Prostate gland (tissue), 2 donors: ENCODE measurements at regions not wholly inside any gene's neighbourhood (a gene's known extent, or its start where the extent isn't known, plus 50 kb on each side); places are given as distances from the start of the nearest gene placed in this dataset.
"Not testable (repeated sequence)": the region's sequence is repeated elsewhere in the genome, so short reads cannot be mapped to it uniquely, and the experiment has no call there.

Experiments
- DNase-seq: peaks from one replicate; pipeline ENCODE4 v3.0.0-alpha.2; 2019; ENCODE audit warnings: low spot score
- H3K27ac ChIP-seq, 2 donors: fragments of 200-600 bp; sonication (generic); 2 replicates each; pipeline ENCODE4 v1.5.1; 2017 to 2019
- H3K27me3 ChIP-seq: fragments of 200-600 bp; sonication (generic); replicated peaks from 2 replicates; pipeline ENCODE4 v1.5.1; 2019; ENCODE audit not compliant: insufficient read depth
- H3K36me3 ChIP-seq, 2 donors: fragments of 200-600 bp; sonication (generic); 1 replicate in 1 of 2; 2 replicates in 1 of 2; pipeline versions ENCODE4 v1.5.1 to v1.8.1; 2017 to 2019
- H3K4me1 ChIP-seq: fragments of 200-600 bp; sonication (generic); replicated peaks from 2 replicates; pipeline ENCODE4 v1.5.1; 2019
- H3K4me3 ChIP-seq, 2 donors: fragments of 200-600 bp; sonication (generic); 2 replicates each; pipeline ENCODE4 v1.5.1; 2017 to 2019
- H3K9me3 ChIP-seq: fragments of 200-600 bp; sonication (generic); 2 replicates; pipeline ENCODE4 v1.5.1; 2017
- POLR2A ChIP-seq: fragments of 450-650 bp; IDR thresholded peaks from one replicate; pipeline ENCODE4 v1.6.1; 2016; ENCODE audit warnings: antibody characterized with exemption, mild to moderate bottlenecking
- POLR2AphosphoS5 ChIP-seq: sonication (generic); formaldehyde crosslinking; IDR thresholded peaks from one replicate; pipeline ENCODE4 v1.6.1; 2017; ENCODE audit warnings: antibody characterized with exemption
- WGBS: methylation state at CpG from one replicate; pipeline ENCODE4 v1.1.5; 2018; 5-methylcytosine and 5-hydroxymethylcytosine counted together
- intact Hi-C: fragments of 100-400 bp; cut with DNase I; formaldehyde crosslinking; loops from one replicate; pipeline ENCODE4 v1.14.2; 2022
- TF ChIP-seq, protein P1 (sequence below), 4 experiments: fragments of 200-600 bp in 2 of 4; fragments of 450-650 bp in 2 of 4; sonication (generic) in 2 of 4; IDR thresholded peaks; 1 replicate in 3 of 4; 2 replicates in 1 of 4; pipeline ENCODE4 v1.5.1; 2016 to 2019; ENCODE audit warnings: antibody characterized with exemption in 4 of 4, mild to moderate bottlenecking in 2 of 4, moderate library complexity in 2 of 4

DNA sequence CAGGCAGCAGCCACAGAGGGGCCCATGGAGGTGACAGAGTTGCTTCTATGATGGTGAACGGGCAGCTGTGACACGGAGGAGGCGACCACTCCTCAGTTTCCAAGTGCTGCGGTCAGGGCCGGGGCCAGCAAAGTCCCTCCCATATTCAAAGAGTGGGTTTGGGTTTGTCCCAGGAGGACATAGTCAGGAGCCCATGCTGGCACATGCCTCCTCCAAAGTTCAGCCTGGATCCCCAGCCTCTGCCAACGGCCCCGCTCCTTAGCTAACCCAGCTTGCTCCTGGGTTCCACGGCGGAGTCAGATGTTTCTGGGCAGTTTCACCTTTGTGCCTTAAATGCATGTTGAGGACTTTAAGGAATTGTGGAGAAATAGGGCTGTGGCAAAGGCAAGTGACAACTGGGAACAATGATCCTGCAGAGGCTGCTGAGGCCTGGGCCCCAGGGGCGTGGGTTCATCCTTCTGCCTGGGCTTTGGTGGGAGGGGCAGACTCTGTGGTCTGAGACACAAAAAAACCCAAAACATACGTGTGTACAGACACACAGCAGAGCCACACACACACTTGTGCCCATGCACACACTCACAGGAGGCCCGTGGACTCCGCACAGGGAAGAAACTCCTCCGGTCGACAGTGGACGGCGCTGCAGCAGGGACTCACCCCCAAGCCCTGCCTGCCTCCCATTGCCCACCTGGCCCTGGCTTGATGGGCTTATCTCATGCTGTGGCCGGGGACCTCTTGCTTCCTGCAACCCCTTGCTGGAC lies 399.4 kb downstream of the TMEM121 start:
- WGBS, result 90% methylated on average over 18 of the region's 18 CpGs
- intact Hi-C loops, result no loop called here
- no peak overlapping the region for H3K4me3 ChIP-seq
- no peak for DNase-seq
- H3K27ac ChIP-seq, result no peak overlapping the region
- H3K4me1 ChIP-seq, result no peaks in the 10 kb centered on the region
- no peak for TF ChIP-seq POLR2AphosphoS5
- TF ChIP-seq, protein P1, sequence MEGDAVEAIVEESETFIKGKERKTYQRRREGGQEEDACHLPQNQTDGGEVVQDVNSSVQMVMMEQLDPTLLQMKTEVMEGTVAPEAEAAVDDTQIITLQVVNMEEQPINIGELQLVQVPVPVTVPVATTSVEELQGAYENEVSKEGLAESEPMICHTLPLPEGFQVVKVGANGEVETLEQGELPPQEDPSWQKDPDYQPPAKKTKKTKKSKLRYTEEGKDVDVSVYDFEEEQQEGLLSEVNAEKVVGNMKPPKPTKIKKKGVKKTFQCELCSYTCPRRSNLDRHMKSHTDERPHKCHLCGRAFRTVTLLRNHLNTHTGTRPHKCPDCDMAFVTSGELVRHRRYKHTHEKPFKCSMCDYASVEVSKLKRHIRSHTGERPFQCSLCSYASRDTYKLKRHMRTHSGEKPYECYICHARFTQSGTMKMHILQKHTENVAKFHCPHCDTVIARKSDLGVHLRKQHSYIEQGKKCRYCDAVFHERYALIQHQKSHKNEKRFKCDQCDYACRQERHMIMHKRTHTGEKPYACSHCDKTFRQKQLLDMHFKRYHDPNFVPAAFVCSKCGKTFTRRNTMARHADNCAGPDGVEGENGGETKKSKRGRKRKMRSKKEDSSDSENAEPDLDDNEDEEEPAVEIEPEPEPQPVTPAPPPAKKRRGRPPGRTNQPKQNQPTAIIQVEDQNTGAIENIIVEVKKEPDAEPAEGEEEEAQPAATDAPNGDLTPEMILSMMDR (IDR thresholded peaks at IDR 0.05), result no peak
- no peak for TF ChIP-seq POLR2A
- H3K9me3 ChIP-seq, result no peaks in the 10 kb centered on the region
- H3K36me3 ChIP-seq, result no peaks in the 10 kb centered on the region
- H3K27me3 ChIP-seq, result no peaks in the 10 kb centered on the region

DNA sequence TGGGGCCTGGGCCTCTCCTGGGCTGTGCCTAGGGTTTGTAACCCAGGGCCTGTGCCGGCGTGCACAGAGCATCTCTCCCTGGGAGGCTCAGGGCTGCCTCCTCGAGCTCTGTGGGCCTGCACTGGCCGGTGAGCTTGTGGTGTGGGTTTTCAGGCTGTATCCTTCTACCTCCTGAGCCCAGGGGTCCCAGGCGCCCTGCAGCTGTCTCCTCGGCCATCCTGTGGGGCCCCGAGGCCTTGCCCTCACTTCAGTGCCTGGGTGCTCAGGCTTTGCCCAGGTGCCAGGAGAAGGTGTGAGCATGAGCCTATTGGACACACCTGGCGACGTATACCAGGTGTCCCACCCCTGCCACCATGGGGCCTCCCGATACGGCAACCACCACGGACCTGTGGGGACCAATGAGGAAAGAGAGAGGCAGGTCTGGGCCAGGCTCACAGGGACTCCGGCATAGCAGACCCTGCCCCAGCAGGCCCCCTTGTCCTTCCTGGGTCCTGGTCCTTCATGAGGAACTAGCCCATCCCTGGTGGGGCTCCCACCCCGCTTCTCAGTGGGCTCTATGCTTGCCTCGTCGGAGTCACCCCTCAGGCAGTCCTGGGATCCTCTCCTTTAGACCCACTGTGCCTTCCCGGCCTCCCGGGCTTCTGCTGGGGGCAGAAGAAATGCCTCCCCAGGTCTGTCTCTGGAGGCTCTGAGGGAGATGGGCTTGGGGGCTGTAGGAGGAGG lies 400.2 kb downstream of the TMEM121 start:
- no peaks in the 10 kb centered on the region for H3K9me3 ChIP-seq
- H3K4me3 ChIP-seq, result no peak overlapping the region
- H3K27me3 ChIP-seq, result no peaks in the 10 kb centered on the region
- no peak for DNase-seq
- TF ChIP-seq POLR2A, result no peak
- no peak for TF ChIP-seq POLR2AphosphoS5
- TF ChIP-seq, protein P1 (IDR thresholded peaks at IDR 0.05), result no peak
- intact Hi-C loops, result no loop called here
- no peaks in the 10 kb centered on the region for H3K36me3 ChIP-seq
- no peak overlapping the region for H3K27ac ChIP-seq
- H3K4me1 ChIP-seq, result no peaks in the 10 kb centered on the region
- WGBS, result 88% methylated on average over 18 of the region's 18 CpGs

DNA sequence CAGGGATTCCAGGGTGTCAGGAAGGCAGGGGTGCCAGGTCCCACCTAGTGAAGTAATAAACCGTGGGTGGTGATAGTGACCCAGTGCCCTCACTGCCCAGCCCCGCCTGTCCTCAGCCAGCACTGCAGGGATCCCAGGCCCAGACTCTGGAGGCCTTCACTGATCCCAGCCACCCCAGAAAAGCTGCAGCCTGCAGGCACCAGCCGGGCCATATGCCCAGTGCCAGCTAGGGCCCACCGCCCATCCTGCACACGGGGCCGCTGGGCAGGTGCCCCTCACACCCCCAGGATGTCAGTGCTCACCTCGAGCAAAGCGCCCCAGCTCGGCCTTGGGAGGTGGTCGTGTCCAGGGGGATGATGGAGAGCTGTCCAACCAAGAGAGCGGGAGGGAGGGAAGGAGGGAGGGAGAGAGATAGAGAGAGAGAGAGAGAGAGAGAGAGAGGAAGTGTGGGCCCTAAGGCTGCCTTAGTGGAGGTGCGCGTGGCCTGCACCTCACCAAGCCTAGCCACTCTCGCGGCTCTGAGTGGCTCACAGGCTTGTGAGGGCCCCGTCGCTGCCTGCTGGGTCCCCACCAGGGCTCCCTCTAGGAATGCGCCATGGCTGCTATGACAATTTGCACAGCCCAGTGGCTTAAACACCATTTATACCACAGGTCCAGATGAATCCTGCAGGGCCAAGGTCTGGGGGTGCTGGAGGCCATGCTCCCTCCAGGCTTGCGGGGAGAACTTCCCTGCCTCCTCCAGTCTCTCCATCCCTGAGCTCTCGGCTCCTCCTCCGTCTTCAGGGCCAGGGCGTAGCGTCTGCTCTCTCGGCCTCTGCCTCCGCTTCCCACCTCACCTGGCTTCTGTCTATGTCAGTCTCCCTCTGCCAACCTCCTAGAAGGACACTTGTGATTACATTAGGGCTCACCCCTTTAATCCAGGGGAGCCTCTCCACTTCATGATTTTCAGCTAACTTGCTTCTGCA lies 401.0 kb downstream of the TMEM121 start:
- TF ChIP-seq, protein P1 (IDR thresholded peaks at IDR 0.05), result no peak
- TF ChIP-seq POLR2A, result no peak
- TF ChIP-seq POLR2AphosphoS5, result no peak
- H3K27ac ChIP-seq, result no peak overlapping the region
- no peaks in the 10 kb centered on the region for H3K27me3 ChIP-seq
- H3K4me3 ChIP-seq, result no peak overlapping the region
- H3K9me3 ChIP-seq, result no peaks in the 10 kb centered on the region
- no peak for DNase-seq
- intact Hi-C loops, result no loop called here
- 78% methylated on average over 24 of the region's 25 CpGs for WGBS
- no peaks in the 10 kb centered on the region for H3K4me1 ChIP-seq
- H3K36me3 ChIP-seq, result no peaks in the 10 kb centered on the region

DNA sequence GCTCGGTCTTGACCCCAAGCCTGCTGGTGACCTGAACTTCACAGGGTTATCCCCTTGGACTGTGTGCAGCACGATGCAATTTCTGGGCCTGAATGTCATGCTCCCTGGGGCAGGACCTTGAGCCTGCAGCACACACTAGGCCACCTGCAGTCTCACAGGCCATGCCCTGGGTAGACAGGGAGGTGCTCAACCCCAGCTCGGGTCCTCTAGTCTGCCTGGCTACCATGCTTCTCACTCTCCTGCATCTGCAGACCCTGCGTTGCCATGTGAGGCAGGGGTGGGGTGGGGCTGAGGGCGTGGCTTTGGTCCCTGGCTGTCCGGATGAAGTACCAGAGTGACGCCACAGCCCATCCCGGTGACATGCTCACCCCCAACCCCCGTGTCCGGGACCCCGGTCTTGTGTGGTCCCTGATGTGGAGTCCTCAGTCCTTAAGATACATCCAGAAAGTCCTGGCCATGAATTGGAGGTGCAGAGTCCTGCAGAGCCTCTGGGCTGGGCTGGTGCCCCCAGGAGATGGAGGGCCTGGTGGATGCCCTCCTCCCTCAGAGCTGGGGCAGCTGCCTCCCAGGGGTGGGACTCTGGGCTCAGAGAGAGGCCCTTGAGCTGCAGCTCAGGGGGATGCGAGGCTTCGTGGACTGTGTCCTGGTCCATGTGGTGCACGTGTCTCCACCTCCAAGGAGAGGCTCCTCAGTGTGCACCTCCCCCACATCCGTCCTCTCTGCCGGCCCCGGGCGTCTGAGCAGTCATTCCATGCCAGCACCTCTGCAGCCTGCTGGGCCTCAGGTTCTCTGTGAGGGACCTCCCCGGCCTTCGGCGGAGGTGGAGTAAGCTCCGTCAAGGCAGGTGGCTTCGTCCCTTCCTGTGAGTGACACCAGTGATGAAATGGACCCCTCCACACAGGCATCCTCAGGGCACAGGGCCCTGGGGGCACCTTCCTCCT lies 402.1 kb downstream of the TMEM121 start:
- intact Hi-C loops, DNase-seq: not testable (repeated sequence)

More for the DNA sequence above, 402.1 kb downstream of the TMEM121 start:
- H3K27me3 ChIP-seq, H3K27ac ChIP-seq, H3K4me3 ChIP-seq, H3K9me3 ChIP-seq, H3K4me1 ChIP-seq, H3K36me3 ChIP-seq: not testable (repeated sequence)
- WGBS, result 85% methylated on average over 22 of the region's 23 CpGs
